Activated naive CD4-positive, alpha-beta T cell treated with anti-CD3 and anti-CD28 coated beads for 36 hours (primary cell): ENCODE measurements at regions not wholly inside any gene's neighbourhood (a gene's known extent, or its start where the extent isn't known, plus 50 kb on each side); places are given as distances from the start of the nearest gene placed in this dataset.
"Not testable (repeated sequence)": the region's sequence is repeated elsewhere in the genome, so short reads cannot be mapped to it uniquely, and the experiment has no call there.

Experiments
- CTCF ChIA-PET: fragments of 350-600 bp; sonication (Branson Sonifier 250); formaldehyde crosslinking; loops from one replicate; lab custom pipeline; 2021; ENCODE audit warnings: antibody characterized with exemption; lab: Charles Lee
- DNase-seq: peaks from one replicate; pipeline ENCODE4 v3.0.0-alpha.2; 2020
- H3K27ac Mint-ChIP-seq: one replicate; pipeline ENCODE4 v1.8.0; 2021; ENCODE audit warnings: mild to moderate bottlenecking, mixed read lengths
- H3K27me3 Mint-ChIP-seq: one replicate; pipeline ENCODE4 v1.8.0; 2021; ENCODE audit warnings: low read depth, mixed read lengths
- H3K36me3 Mint-ChIP-seq: one replicate; pipeline ENCODE4 v1.8.0; 2021; ENCODE audit warnings: low read depth, mixed read lengths
- H3K4me1 Mint-ChIP-seq: one replicate; pipeline ENCODE4 v1.8.0; 2021; ENCODE audit warnings: low read depth, mixed read lengths
- H3K4me3 Mint-ChIP-seq: one replicate; pipeline ENCODE4 v1.8.0; 2021; ENCODE audit warnings: mild to moderate bottlenecking, moderate library complexity, mixed read lengths
- H3K9me3 Mint-ChIP-seq: one replicate; pipeline ENCODE4 v1.8.0; 2021; ENCODE audit warnings: mixed read lengths
- intact Hi-C: fragments of 100-400 bp; cut with micrococcal nuclease; formaldehyde crosslinking; loops from one replicate; pipeline ENCODE4 v1.15.1; 2023

GRCh38 chr12:23115984-23116383 lies 491.0 kb downstream of the ETNK1 start:
- Mint-ChIP-seq H3K9me3 (peaks cover 1% of the 10 kb centered on the region), H3K4me3 (no peak overlapping the region), H3K36me3 (no peaks in the 10 kb centered on the region)

GRCh38 chr12:23126794-23127193 lies 501.8 kb downstream of the ETNK1 start:
- Mint-ChIP-seq H3K4me1 (no peaks in the 10 kb centered on the region), H3K4me3 (no peak overlapping the region), H3K36me3 (no peaks in the 10 kb centered on the region), H3K27ac (no peak overlapping the region), H3K9me3 (no peaks in the 10 kb centered on the region), H3K27me3 (no peaks in the 10 kb centered on the region)
- CTCF ChIA-PET = no interaction called here
- DNase-seq = no peak
- intact Hi-C loops = no loop called here

More at GRCh38 chr12:23115984-23116383, 491.0 kb downstream of the ETNK1 start:
- H3K27me3 Mint-ChIP-seq = no peaks in the 10 kb centered on the region
- no peak overlapping the region for H3K27ac Mint-ChIP-seq
- intact Hi-C loops = no loop called here
- no peak for DNase-seq
- CTCF ChIA-PET = no interaction called here
- no peaks in the 10 kb centered on the region for H3K4me1 Mint-ChIP-seq

GRCh38 chr12:23127701-23128100 lies 502.7 kb downstream of the ETNK1 start:
- H3K4me1 Mint-ChIP-seq = no peaks in the 10 kb centered on the region
- CTCF ChIA-PET = no interaction called here
- no peaks in the 10 kb centered on the region for H3K27me3 Mint-ChIP-seq
- H3K36me3 Mint-ChIP-seq = no peaks in the 10 kb centered on the region
- H3K27ac Mint-ChIP-seq = no peak overlapping the region
- intact Hi-C loops = no loop called here
- H3K4me3 Mint-ChIP-seq = no peak overlapping the region
- DNase-seq = no peak
- no peaks in the 10 kb centered on the region for H3K9me3 Mint-ChIP-seq

- H3K27me3 Mint-ChIP-seq = no peaks in the 10 kb centered on the region
- intact Hi-C loops = no loop called here
- no peaks in the 10 kb centered on the region for H3K36me3 Mint-ChIP-seq
- CTCF ChIA-PET = no interaction called here
- no peak overlapping the region for H3K4me3 Mint-ChIP-seq
- no peaks in the 10 kb centered on the region for H3K9me3 Mint-ChIP-seq
- no peak for DNase-seq
- H3K27ac Mint-ChIP-seq = no peak overlapping the region
- no peaks in the 10 kb centered on the region for H3K4me1 Mint-ChIP-seq
Observed at GRCh38 chr12:23128462-23128861, 503.5 kb downstream of the ETNK1 start.

- H3K27me3 Mint-ChIP-seq = no peaks in the 10 kb centered on the region
- no peaks in the 10 kb centered on the region for H3K36me3 Mint-ChIP-seq
- no peaks in the 10 kb centered on the region for H3K4me1 Mint-ChIP-seq
- intact Hi-C loops = no loop called here
- no peak for DNase-seq
- CTCF ChIA-PET = no interaction called here
- no peak overlapping the region for H3K27ac Mint-ChIP-seq
- no peak overlapping the region for H3K4me3 Mint-ChIP-seq
- H3K9me3 Mint-ChIP-seq = no peaks in the 10 kb centered on the region
Observed at GRCh38 chr12:23132357-23132756, 507.4 kb downstream of the ETNK1 start.

GRCh38 chr12:23133471-23133870 lies 508.5 kb downstream of the ETNK1 start:
- Mint-ChIP-seq H3K4me1 (no peaks in the 10 kb centered on the region), H3K4me3 (no peak overlapping the region), H3K27ac (no peak overlapping the region), H3K9me3 (no peaks in the 10 kb centered on the region), H3K27me3 (no peaks in the 10 kb centered on the region), H3K36me3 (no peaks in the 10 kb centered on the region)
- intact Hi-C loops = no loop called here
- no peak for DNase-seq
- CTCF ChIA-PET = no interaction called here

- no peak for DNase-seq
- Mint-ChIP-seq H3K27ac (no peak overlapping the region), H3K36me3 (no peaks in the 10 kb centered on the region), H3K4me1 (no peaks in the 10 kb centered on the region), H3K27me3 (no peaks in the 10 kb centered on the region), H3K9me3 (peaks cover 7% of the 10 kb centered on the region), H3K4me3 (no peak overlapping the region)
- intact Hi-C loops = no loop called here
- CTCF ChIA-PET = interaction anchor here (0.6 kb wide), 1 partner anchor 778 kb away, joined by 5 read pairs; no protein-coding TSS in a partner anchor
Observed at GRCh38 chr12:23139026-23139425, 514.1 kb downstream of the ETNK1 start.

GRCh38 chr12:23140710-23141109 lies 515.7 kb downstream of the ETNK1 start:
- H3K36me3 Mint-ChIP-seq = no peaks in the 10 kb centered on the region
- no peaks in the 10 kb centered on the region for H3K27me3 Mint-ChIP-seq
- no peak overlapping the region for H3K27ac Mint-ChIP-seq
- no peak for DNase-seq
- H3K4me3 Mint-ChIP-seq = no peak overlapping the region
- CTCF ChIA-PET = no interaction called here
- intact Hi-C loops = no loop called here
- peaks cover 18% of the 10 kb centered on the region for H3K9me3 Mint-ChIP-seq
- H3K4me1 Mint-ChIP-seq = no peaks in the 10 kb centered on the region

- CTCF ChIA-PET = no interaction called here
- no peaks in the 10 kb centered on the region for H3K36me3 Mint-ChIP-seq
- no peak for DNase-seq
- no peak overlapping the region for H3K4me3 Mint-ChIP-seq
- no peak overlapping the region for H3K27ac Mint-ChIP-seq
- peaks cover 18% of the 10 kb centered on the region for H3K9me3 Mint-ChIP-seq
- H3K27me3 Mint-ChIP-seq = no peaks in the 10 kb centered on the region
- intact Hi-C loops = no loop called here
- H3K4me1 Mint-ChIP-seq = no peaks in the 10 kb centered on the region
Observed at GRCh38 chr12:23141335-23141734, 516.4 kb downstream of the ETNK1 start.

GRCh38 chr12:23146070-23146469 lies 521.1 kb downstream of the ETNK1 start:
- CTCF ChIA-PET, H3K4me3 Mint-ChIP-seq, DNase-seq, intact Hi-C loops, H3K4me1 Mint-ChIP-seq, H3K27me3 Mint-ChIP-seq, H3K36me3 Mint-ChIP-seq, H3K27ac Mint-ChIP-seq: not testable (repeated sequence)
- H3K9me3 Mint-ChIP-seq = peaks cover 24% of the 10 kb centered on the region

GRCh38 chr12:23168459-23168858 lies 543.5 kb downstream of the ETNK1 start:
- CTCF ChIA-PET = no interaction called here
- H3K36me3 Mint-ChIP-seq = no peaks in the 10 kb centered on the region
- no peaks in the 10 kb centered on the region for H3K4me1 Mint-ChIP-seq
- DNase-seq = no peak
- H3K27me3 Mint-ChIP-seq = no peaks in the 10 kb centered on the region
- H3K4me3 Mint-ChIP-seq = no peak overlapping the region
- peaks cover 5% of the 10 kb centered on the region for H3K9me3 Mint-ChIP-seq
- no peak overlapping the region for H3K27ac Mint-ChIP-seq
- intact Hi-C loops = no loop called here

GRCh38 chr12:23169012-23169695 lies 544.2 kb downstream of the ETNK1 start:
- no peaks in the 10 kb centered on the region for H3K4me1 Mint-ChIP-seq
- no peak overlapping the region for H3K4me3 Mint-ChIP-seq
- no peaks in the 10 kb centered on the region for H3K36me3 Mint-ChIP-seq
- no peaks in the 10 kb centered on the region for H3K27me3 Mint-ChIP-seq
- CTCF ChIA-PET = no interaction called here
- no peak for DNase-seq
- peaks cover 8% of the 10 kb centered on the region for H3K9me3 Mint-ChIP-seq
- intact Hi-C loops = no loop called here
- no peak overlapping the region for H3K27ac Mint-ChIP-seq

GRCh38 chr12:23169696-23170013 lies 544.7 kb downstream of the ETNK1 start:
- CTCF ChIA-PET = no interaction called here

More at GRCh38 chr12:23169696-23170013, 544.7 kb downstream of the ETNK1 start:
- Mint-ChIP-seq H3K27me3 (no peaks in the 10 kb centered on the region), H3K27ac (no peak overlapping the region), H3K4me3 (no peak overlapping the region), H3K4me1 (no peaks in the 10 kb centered on the region), H3K36me3 (no peaks in the 10 kb centered on the region), H3K9me3 (peaks cover 8% of the 10 kb centered on the region)
- no peak for DNase-seq
- intact Hi-C loops = no loop called here
